Heart left ventricle (tissue), 16 donors: ENCODE measurements at regions not wholly inside any gene's neighbourhood (a gene's known extent, or its start where the extent isn't known, plus 50 kb on each side); places are given as distances from the start of the nearest gene placed in this dataset.

ENCODE experiments used
- ATAC-seq, 4 donors: fragments of 200-7000 bp; cut with Tn5 transposase; one replicate each; pipeline ENCODE4 v1.9.1; 2020 to 2022; ENCODE audit warnings: moderate library complexity in 4 of 4, mild to moderate bottlenecking in 3 of 4, moderate number of reproducible peaks in 1 of 4
- DNase-seq, 5 donors: peaks; one replicate each; pipeline ENCODE4 v3.0.0-alpha.2; 2020
- H3K27ac ChIP-seq, 12 donors: fragments of 200-600 bp; sonication (generic) in 4 of 12; one replicate each; pipeline versions ENCODE4 v1.5.0 to v1.8.0; 2016 to 2022; ENCODE audit warnings: mild to moderate bottlenecking in 2 of 12
- H3K27me3 ChIP-seq, 9 donors: fragments of 200-600 bp; sonication (generic) in 2 of 9; one replicate each; pipeline versions ENCODE4 v1.5.1 to v1.8.0; 2016 to 2022; ENCODE audit warnings: mild to moderate bottlenecking in 3 of 9
- H3K36me3 ChIP-seq, 9 donors: fragments of 200-600 bp; sonication (generic) in 2 of 9; one replicate each; pipeline versions ENCODE4 v1.5.0 to v1.8.0; 2018 to 2022; ENCODE audit warnings: mild to moderate bottlenecking in 2 of 9
- H3K4me1 ChIP-seq, 12 donors: fragments of 200-600 bp; sonication (generic) in 4 of 12; one replicate each; pipeline versions ENCODE4 v1.5.0 to v1.8.0; 2016 to 2022; ENCODE audit warnings: mild to moderate bottlenecking in 3 of 12
- H3K4me3 ChIP-seq, 12 donors: fragments of 200-600 bp; sonication (generic) in 4 of 12; one replicate each; pipeline versions ENCODE4 v1.5.0 to v1.8.0; 2017 to 2022; ENCODE audit warnings: mild to moderate bottlenecking in 9 of 12, moderate library complexity in 4 of 12
- H3K9me3 ChIP-seq, 12 donors: fragments of 200-600 bp; sonication (generic) in 4 of 12; one replicate each; pipeline versions ENCODE4 v1.5.0 to v1.8.0; 2016 to 2022; ENCODE audit warnings: mild to moderate bottlenecking in 1 of 12
- CTCF ChIP-seq, 12 donors: fragments of 200-600 bp; sonication (generic) in 4 of 12; IDR thresholded peaks; one replicate each; pipeline versions ENCODE4 v1.5.0 to v1.8.0; 2018 to 2022; ENCODE audit warnings: antibody characterized with exemption in 12 of 12, mild to moderate bottlenecking in 5 of 12
- POLR2A ChIP-seq, 2 donors: fragments of 450-650 bp; IDR thresholded peaks; one replicate each; pipeline ENCODE4 v1.6.1; 2017; ENCODE audit warnings: antibody characterized with exemption in 2 of 2, mild to moderate bottlenecking in 2 of 2, moderate library complexity in 2 of 2
- WGBS, 4 donors: extraction: QIAGEN DNeasy Blood & Tissue Kit in 2 of 4; methylation state at CpG; one replicate each; pipeline versions ENCODE4 v1.1.5 to v1.1.7; 2013 to 2018; 5-methylcytosine and 5-hydroxymethylcytosine counted together
- intact Hi-C, 10 donors: fragments of 100-400 bp; cut with DNase I; formaldehyde crosslinking; loops; one replicate each; pipeline versions ENCODE4 v1.11.1 to v1.14.2; 2022
- donor health status: ischemic (EF 13 %, LVEDD 7.1; RV severe dilation, severe dysfunction).
- donor health status: healthy with polysubstance abuse.
- donor health status: DM: no; HTN: yes; CAD: no.
- donor health status: DM: no; HTN: no; CAD: no.
- donor health status: ischemic (EF 25% LVEDD 6.9; RV normal size, moderate dysfunction).
- donor health status: ischemic (EF 25% LVEDD 5.7; RV mildly dilated, moderate dysfunction).
- donor health status: healthy.
- donor health status: DM: yes; HTN: yes; CAD: no.
- donor health status: ischemic (EF 35%, LVEDD 5.7; RV mildly dilated, moderate dysfunction).
- donor health status: nonischemic (EF 11% LVEDD 7.7; RV severe dilation, severe dysfunction).
- donor health status: DM: yes; HTN: yes; CAD: no.
- donor health status: PGD.
- donor health status: ischemic (EF 29% LVEDD 5.4; RV normal size, mild dysfunction).
- donor health status: nonischemic (EF 23%, LVEDD 6.1; RV moderate dilation, normal function).

- Histone ChIP-seq H3K36me3 (no peaks in the 10 kb centered on the region), H3K4me1 (peaks cover 0 to 5% (median 0%) of the 10 kb centered on the region in 12 donors), H3K4me3 (no peak overlapping the region), H3K27ac (no peak overlapping the region), H3K27me3 (no peaks in the 10 kb centered on the region), H3K9me3 (no peaks in the 10 kb centered on the region)
- no peak for DNase-seq
- no peak for TF ChIP-seq CTCF (IDR thresholded peaks at IDR 0.05)
- intact Hi-C loops: loop anchor here in 1 of 10 donors (5.0 kb wide), 1 partner anchor 185 kb away; no protein-coding TSS in a partner anchor
- ATAC-seq: no peak
These were observed 292.3 kb downstream of the MAN2A1 start for GRCh38 chr5:109981979-109982378.

- Histone ChIP-seq H3K27ac (no peak overlapping the region), H3K36me3 (no peaks in the 10 kb centered on the region), H3K9me3 (no peaks in the 10 kb centered on the region), H3K27me3 (no peaks in the 10 kb centered on the region), H3K4me3 (no peak overlapping the region), H3K4me1 (peaks cover 0 to 15% (median 3%) of the 10 kb centered on the region in 12 donors)
- TF ChIP-seq CTCF (IDR thresholded peaks at IDR 0.05) (no peak), POLR2A (IDR thresholded peaks at IDR 0.05) (no peak)
- ATAC-seq (no peak), DNase-seq (no peak)
- intact Hi-C loops: loop anchor here in 1 of 10 donors (5.0 kb wide), 1 partner anchor 184 kb away; no protein-coding TSS in a partner anchor
- 74 to 85% (median 80%) methylated on average over 3 of the region's 3 CpGs for WGBS, 4 donors
These were observed 293.3 kb downstream of the MAN2A1 start for GRCh38 chr5:109982966-109983534.

GRCh38 chr5:109986726-109987125, 297.0 kb downstream of the MAN2A1 start:
- Histone ChIP-seq H3K4me1 (peaks cover 0 to 16% (median 6%) of the 10 kb centered on the region in 12 donors), H3K4me3 (no peak overlapping the region), H3K36me3 (no peaks in the 10 kb centered on the region), H3K27me3 (no peaks in the 10 kb centered on the region), H3K9me3 (no peaks in the 10 kb centered on the region), H3K27ac (no peak overlapping the region)
- TF ChIP-seq POLR2A (IDR thresholded peaks at IDR 0.05) (no peak), CTCF (IDR thresholded peaks at IDR 0.05) (no peak)
- intact Hi-C loops: no loop called here
- DNase-seq: no peak
- no peak for ATAC-seq
- 63 to 84% (median 81%) methylated on average over 2 of the region's 2 CpGs for WGBS, 4 donors

- peaks cover 0 to 16% (median 6%) of the 10 kb centered on the region in 12 donors for H3K4me1 ChIP-seq
- TF ChIP-seq POLR2A (IDR thresholded peaks at IDR 0.05): no peak
- TF ChIP-seq CTCF (IDR thresholded peaks at IDR 0.05): no peak
These were observed 297.6 kb downstream of the MAN2A1 start for GRCh38 chr5:109987355-109987754.

More at GRCh38 chr5:109987355-109987754, 297.6 kb downstream of the MAN2A1 start:
- Histone ChIP-seq H3K9me3 (no peaks in the 10 kb centered on the region), H3K4me3 (no peak overlapping the region), H3K27me3 (no peaks in the 10 kb centered on the region), H3K36me3 (no peaks in the 10 kb centered on the region), H3K27ac (peak overlapping the region in 7 of 12 donors; percentile 1 to 56 (median 31))
- WGBS, 4 donors: 0% methylated on average over 1 of the region's 1 CpG
- ATAC-seq (no peak), DNase-seq (no peak)
- intact Hi-C loops: no loop called here
